ENCODE measurements at regions not wholly inside any gene's neighbourhood (a gene's known extent, or its start where the extent isn't known, plus 50 kb on each side); places are given as distances from the start of the nearest gene placed in this dataset.

GRCh38 chr6:167555836-167556235 lies 230.9 kb downstream of the TTLL2 start:
- TF ChIP-seq, protein P1, sequence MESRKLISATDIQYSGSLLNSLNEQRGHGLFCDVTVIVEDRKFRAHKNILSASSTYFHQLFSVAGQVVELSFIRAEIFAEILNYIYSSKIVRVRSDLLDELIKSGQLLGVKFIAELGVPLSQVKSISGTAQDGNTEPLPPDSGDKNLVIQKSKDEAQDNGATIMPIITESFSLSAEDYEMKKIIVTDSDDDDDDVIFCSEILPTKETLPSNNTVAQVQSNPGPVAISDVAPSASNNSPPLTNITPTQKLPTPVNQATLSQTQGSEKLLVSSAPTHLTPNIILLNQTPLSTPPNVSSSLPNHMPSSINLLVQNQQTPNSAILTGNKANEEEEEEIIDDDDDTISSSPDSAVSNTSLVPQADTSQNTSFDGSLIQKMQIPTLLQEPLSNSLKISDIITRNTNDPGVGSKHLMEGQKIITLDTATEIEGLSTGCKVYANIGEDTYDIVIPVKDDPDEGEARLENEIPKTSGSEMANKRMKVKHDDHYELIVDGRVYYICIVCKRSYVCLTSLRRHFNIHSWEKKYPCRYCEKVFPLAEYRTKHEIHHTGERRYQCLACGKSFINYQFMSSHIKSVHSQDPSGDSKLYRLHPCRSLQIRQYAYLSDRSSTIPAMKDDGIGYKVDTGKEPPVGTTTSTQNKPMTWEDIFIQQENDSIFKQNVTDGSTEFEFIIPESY (IDR thresholded peaks at IDR 0.05; ENCODE audit: extremely low read depth, insufficient replicate concordance, low read length) = no peak
- TF ChIP-seq POLR2AphosphoS5 (IDR thresholded peaks at IDR 0.05; ENCODE audit: low read depth, low read length) = no peak
- TF ChIP-seq ELF1 (IDR thresholded peaks at IDR 0.05; ENCODE audit: borderline replicate concordance, low read depth) = no peak
- TF ChIP-seq CBX3 (IDR thresholded peaks at IDR 0.05; ENCODE audit: low read depth) = no peak
- TF ChIP-seq EGR1 (IDR thresholded peaks at IDR 0.05; ENCODE audit: low read depth) = no peak
- no peak for TF ChIP-seq CEBPB (IDR thresholded peaks at IDR 0.05; ENCODE audit: low read depth)
- TF ChIP-seq SP1 (IDR thresholded peaks at IDR 0.05; ENCODE audit: low read depth) = no peak
- TF ChIP-seq EZH2phosphoT487 (IDR thresholded peaks at IDR 0.05; ENCODE audit: borderline replicate concordance) = no peak
- TF ChIP-seq POLR2A (IDR thresholded peaks at IDR 0.05; ENCODE audit: borderline replicate concordance, extremely low read depth, insufficient read depth, insufficient read length) = no peak
- no peak for TF ChIP-seq SRF (IDR thresholded peaks at IDR 0.05; ENCODE audit: low read depth)
- TF ChIP-seq EZH2 (IDR thresholded peaks at IDR 0.05) = no peak
- TF ChIP-seq RAD21 (IDR thresholded peaks at IDR 0.05; ENCODE audit: low read depth) = no peak
- no peak for TF ChIP-seq ZFX (IDR thresholded peaks at IDR 0.05)
- TF ChIP-seq MAX (IDR thresholded peaks at IDR 0.05) = no peak
- no peak for TF ChIP-seq JUND (IDR thresholded peaks at IDR 0.05)
- TF ChIP-seq FOSL1 (IDR thresholded peaks at IDR 0.05; ENCODE audit: low read depth) = no peak
- no peak for TF ChIP-seq ATF3 (IDR thresholded peaks at IDR 0.05)
- TF ChIP-seq, protein P2, sequence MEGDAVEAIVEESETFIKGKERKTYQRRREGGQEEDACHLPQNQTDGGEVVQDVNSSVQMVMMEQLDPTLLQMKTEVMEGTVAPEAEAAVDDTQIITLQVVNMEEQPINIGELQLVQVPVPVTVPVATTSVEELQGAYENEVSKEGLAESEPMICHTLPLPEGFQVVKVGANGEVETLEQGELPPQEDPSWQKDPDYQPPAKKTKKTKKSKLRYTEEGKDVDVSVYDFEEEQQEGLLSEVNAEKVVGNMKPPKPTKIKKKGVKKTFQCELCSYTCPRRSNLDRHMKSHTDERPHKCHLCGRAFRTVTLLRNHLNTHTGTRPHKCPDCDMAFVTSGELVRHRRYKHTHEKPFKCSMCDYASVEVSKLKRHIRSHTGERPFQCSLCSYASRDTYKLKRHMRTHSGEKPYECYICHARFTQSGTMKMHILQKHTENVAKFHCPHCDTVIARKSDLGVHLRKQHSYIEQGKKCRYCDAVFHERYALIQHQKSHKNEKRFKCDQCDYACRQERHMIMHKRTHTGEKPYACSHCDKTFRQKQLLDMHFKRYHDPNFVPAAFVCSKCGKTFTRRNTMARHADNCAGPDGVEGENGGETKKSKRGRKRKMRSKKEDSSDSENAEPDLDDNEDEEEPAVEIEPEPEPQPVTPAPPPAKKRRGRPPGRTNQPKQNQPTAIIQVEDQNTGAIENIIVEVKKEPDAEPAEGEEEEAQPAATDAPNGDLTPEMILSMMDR (IDR thresholded peaks at IDR 0.05 in 2 of 3, conservative IDR thresholded peaks at IDR 0.05 in 1 of 3; ENCODE audit: borderline replicate concordance in 1 of 3, insufficient read depth in 1 of 3, low read depth in 2 of 3, low read length in 2 of 3) = no peak
- ChIA-PET POLR2A (no interaction called here), RAD21 (ENCODE audit: low non-redundant PET in 1 of 2, low total read pairs in 2 of 2, uncharacterized antibody in 2 of 2, unreplicated experiment in 2 of 2) (no interaction called here), CTCF (no interaction called here)
- H2AFZ ChIP-seq (ENCODE audit: low read depth, low read length, poor library complexity, severe bottlenecking) = no peak overlapping the region
- no peaks in the 10 kb centered on the region for H3K4me1 ChIP-seq (ENCODE audit: control insufficient read depth in 1 of 2, insufficient read depth in 2 of 2, low read length in 2 of 2)
- no TSS peak for BruUV-seq (replicated peaks)
- no peaks in the 10 kb centered on the region for H3K36me3 ChIP-seq (ENCODE audit: control insufficient read depth in 1 of 2, insufficient read depth in 2 of 2, low read length in 2 of 2)
- H3K9ac ChIP-seq (ENCODE audit: low read length) = no peak overlapping the region
- no peaks in the 10 kb centered on the region for H3K9me3 ChIP-seq (ENCODE audit: control insufficient read depth in 1 of 2, insufficient read depth in 1 of 2, low read depth in 1 of 2, low read length in 2 of 2)
- H3K27me3 ChIP-seq (ENCODE audit: insufficient read depth, low read length) = no peaks in the 10 kb centered on the region
- ATAC-seq (no peak), DNase-seq (ENCODE audit: low read depth, low spot score) (no peak)
- H3K9me2 ChIP-seq (ENCODE audit: insufficient read depth) = no peaks in the 10 kb centered on the region
- no peak overlapping the region for H3K27ac ChIP-seq (ENCODE audit: low read depth, low read length)
- no peak overlapping the region for H3K4me2 ChIP-seq (ENCODE audit: low read length)
- intact Hi-C loops (cut with micrococcal nuclease) = no loop called here
- H4K20me1 ChIP-seq (ENCODE audit: insufficient read depth) = no peaks in the 10 kb centered on the region
- no peak overlapping the region for H3K4me3 ChIP-seq (replicated peaks in 1 of 2; ENCODE audit: low read depth in 1 of 2, low read length in 2 of 2)
- no peaks in the 10 kb centered on the region for H3K79me2 ChIP-seq (ENCODE audit: insufficient read depth, low read length)

All from HCT116 (cell line).